Activated T-cell treated with anti-CD3 and anti-CD28 coated beads, Interleukin-2, amount 50 U/mL, for 4 hours (primary cell): ENCODE measurements at regions not wholly inside any gene's neighbourhood (a gene's known extent, or its start where the extent isn't known, plus 50 kb on each side); places are given as distances from the start of the nearest gene placed in this dataset.

Source experiments
- ATAC-seq, 2 donors: fragments of 200-7000 bp; cut with Tn5 transposase; one replicate each; pipeline ENCODE4 v1.10.0; 2021
- DNase-seq: peaks from one replicate; pipeline ENCODE4 v3.0.0-alpha.2; 2020
- H3K27me3 Mint-ChIP-seq: one replicate; pipeline ENCODE4 v1.8.0; 2021; ENCODE audit warnings: low read depth, mixed read lengths
- H3K36me3 Mint-ChIP-seq: one replicate; pipeline ENCODE4 v1.8.0; 2022; ENCODE audit warnings: mixed read lengths; ENCODE audit not compliant: insufficient read depth
- H3K4me1 Mint-ChIP-seq: one replicate; pipeline ENCODE4 v1.8.0; 2021; ENCODE audit warnings: low read depth, mixed read lengths
- H3K4me3 Mint-ChIP-seq: one replicate; pipeline ENCODE4 v1.8.0; 2021; ENCODE audit warnings: mild to moderate bottlenecking, moderate library complexity, mixed read lengths
- H3K9me3 Mint-ChIP-seq: one replicate; pipeline ENCODE4 v1.8.0; 2021; ENCODE audit warnings: mixed read lengths

DNA sequence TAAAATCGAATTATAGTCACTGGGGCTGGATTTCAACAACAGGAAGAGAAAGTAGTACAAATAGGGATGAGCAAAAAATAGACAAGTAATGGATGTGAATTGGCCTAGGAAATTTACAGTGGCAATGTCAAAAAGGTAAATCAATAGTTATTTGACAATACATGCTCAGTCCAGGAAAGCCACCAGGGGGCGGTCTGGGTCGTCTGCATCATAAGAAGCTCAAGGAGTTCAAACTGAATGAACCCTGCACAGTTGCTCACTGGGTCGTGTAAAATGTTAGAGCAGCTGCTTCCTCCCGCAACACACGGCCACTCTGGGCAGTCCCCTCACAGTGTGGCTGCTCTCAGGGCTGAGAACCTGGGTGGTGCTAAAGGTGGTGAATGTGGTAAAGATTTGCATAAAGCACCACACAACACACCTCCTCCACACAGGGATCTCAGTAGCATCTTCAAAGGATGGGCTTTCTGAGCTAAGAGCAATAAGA lies 85.9 kb downstream of the ZNF280B start:
- peak; percentile 46 for DNase-seq
- Mint-ChIP-seq H3K36me3 (no peaks in the 10 kb centered on the region), H3K4me3 (no peak overlapping the region), H3K4me1 (peaks cover 3% of the 10 kb centered on the region), H3K9me3 (no peaks in the 10 kb centered on the region), H3K27me3 (peaks cover 19% of the 10 kb centered on the region)
- ATAC-seq, result peak; percentile 74 to 84

DNA sequence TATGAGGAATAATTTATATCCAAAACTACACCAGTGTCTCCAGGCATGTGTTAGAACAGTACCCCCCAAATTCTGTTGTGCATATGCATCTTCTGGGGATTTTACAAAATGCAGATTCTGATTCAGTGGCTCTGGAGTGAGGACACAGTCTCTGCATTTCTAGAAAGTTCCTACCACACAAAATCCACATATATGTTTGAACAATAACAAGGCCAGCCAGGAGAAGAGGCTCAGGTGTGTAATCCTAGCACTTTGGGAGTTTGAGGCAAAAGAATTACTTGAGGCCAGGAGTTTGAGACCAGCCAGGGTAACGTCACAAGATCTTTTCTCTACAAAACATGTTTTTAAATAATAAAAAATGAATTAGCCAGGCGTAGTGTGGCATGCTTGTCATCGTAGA lies 84.9 kb downstream of the ZNF280B start:
- Mint-ChIP-seq H3K9me3 (no peaks in the 10 kb centered on the region), H3K27me3 (peaks cover 23% of the 10 kb centered on the region), H3K36me3 (no peaks in the 10 kb centered on the region), H3K4me1 (peaks cover 3% of the 10 kb centered on the region), H3K4me3 (no peak overlapping the region)
- DNase-seq, result no peak
- no peak for ATAC-seq

GRCh38 chr22:22424210-22424800 lies 84.2 kb downstream of the ZNF280B start:
- DNase-seq, result no peak
- no peak overlapping the region for H3K4me3 Mint-ChIP-seq
- H3K9me3 Mint-ChIP-seq, result no peaks in the 10 kb centered on the region
- ATAC-seq, result no peak
- peaks cover 17% of the 10 kb centered on the region for H3K27me3 Mint-ChIP-seq
- H3K36me3 Mint-ChIP-seq, result no peaks in the 10 kb centered on the region
- H3K4me1 Mint-ChIP-seq, result peaks cover 3% of the 10 kb centered on the region

GRCh38 chr22:22424956-22425355 lies 83.6 kb downstream of the ZNF280B start:
- no peaks in the 10 kb centered on the region for H3K9me3 Mint-ChIP-seq
- no peaks in the 10 kb centered on the region for H3K36me3 Mint-ChIP-seq
- ATAC-seq (no peak), DNase-seq (no peak)
- H3K4me1 Mint-ChIP-seq, result peaks cover 3% of the 10 kb centered on the region
- no peak overlapping the region for H3K4me3 Mint-ChIP-seq
- H3K27me3 Mint-ChIP-seq, result peaks cover 15% of the 10 kb centered on the region

- Mint-ChIP-seq H3K27me3 (peaks cover 12% of the 10 kb centered on the region), H3K4me1 (peaks cover 3% of the 10 kb centered on the region), H3K36me3 (no peaks in the 10 kb centered on the region), H3K9me3 (no peaks in the 10 kb centered on the region), H3K4me3 (no peak overlapping the region)
- ATAC-seq (no peak), DNase-seq (no peak)
Measured at GRCh38 chr22:22425356-22425755, 83.2 kb downstream of the ZNF280B start.

GRCh38 chr22:22425783-22426624 lies 82.5 kb downstream of the ZNF280B start:
- Mint-ChIP-seq H3K4me3 (no peak overlapping the region), H3K36me3 (no peaks in the 10 kb centered on the region), H3K9me3 (no peaks in the 10 kb centered on the region), H3K4me1 (peaks cover 3% of the 10 kb centered on the region), H3K27me3 (peaks cover 12% of the 10 kb centered on the region)
- ATAC-seq (no peak), DNase-seq (no peak)

DNA sequence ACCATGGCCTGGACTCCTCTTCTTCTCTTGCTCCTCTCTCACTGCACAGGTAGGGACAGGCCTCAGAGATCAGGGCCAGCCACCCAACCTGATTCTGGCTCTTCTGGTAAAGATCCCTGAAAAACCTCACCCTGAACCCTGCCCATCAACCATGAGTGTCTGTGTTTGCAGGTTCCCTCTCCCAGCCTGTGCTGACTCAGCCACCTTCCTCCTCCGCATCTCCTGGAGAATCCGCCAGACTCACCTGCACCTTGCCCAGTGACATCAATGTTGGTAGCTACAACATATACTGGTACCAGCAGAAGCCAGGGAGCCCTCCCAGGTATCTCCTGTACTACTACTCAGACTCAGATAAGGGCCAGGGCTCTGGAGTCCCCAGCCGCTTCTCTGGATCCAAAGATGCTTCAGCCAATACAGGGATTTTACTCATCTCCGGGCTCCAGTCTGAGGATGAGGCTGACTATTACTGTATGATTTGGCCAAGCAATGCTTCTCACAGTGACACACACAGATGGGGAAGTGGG lies 80.9 kb downstream of the ZNF280B start:
- Mint-ChIP-seq H3K4me1 (peaks cover 1% of the 10 kb centered on the region), H3K9me3 (no peaks in the 10 kb centered on the region), H3K4me3 (no peak overlapping the region), H3K27me3 (peaks cover 12% of the 10 kb centered on the region), H3K36me3 (no peaks in the 10 kb centered on the region)
- DNase-seq (no peak), ATAC-seq (no peak)

DNA sequence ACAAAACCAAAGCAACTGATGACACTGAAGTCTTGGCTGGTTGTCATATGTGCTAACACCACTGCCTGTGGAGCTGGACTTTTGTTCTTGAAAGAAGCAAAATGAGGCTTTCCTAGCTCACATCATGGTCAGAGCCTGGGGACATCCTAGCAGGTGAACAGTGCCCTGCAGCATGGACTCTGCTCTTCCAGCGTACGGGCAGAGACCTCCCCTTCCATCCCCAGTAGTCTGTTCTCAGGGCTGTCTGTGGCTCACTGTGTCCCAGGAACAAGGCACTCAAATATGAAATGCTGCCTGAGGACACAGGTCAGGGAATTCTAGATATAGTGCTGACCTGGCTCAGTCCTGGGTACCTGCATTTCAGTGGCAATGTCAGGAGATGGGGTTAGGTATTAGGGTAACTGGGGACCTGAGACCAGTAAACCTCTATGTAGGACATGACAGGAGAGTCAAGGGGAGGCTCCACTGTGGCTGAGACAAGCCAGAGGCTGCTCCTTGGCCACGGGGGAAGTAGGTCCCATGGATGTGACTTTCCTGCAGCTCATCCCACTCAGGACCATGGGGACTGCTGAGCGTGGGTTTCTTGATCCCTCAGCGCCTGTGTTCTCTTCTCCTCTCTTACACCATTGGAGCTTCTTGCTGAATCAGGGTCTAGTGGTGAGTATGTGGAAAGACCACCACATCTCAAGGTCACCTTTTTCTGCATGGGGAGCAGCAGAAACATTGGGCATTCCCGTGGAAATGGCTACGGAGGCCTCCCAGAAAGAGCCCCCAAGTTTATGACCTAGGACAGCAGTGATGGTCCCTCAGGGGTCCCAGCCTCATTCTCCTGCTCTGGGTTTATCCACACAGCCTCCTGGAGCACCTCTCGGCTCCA lies 80.1 kb downstream of the ZNF280B start:
- no peaks in the 10 kb centered on the region for H3K36me3 Mint-ChIP-seq
- no peaks in the 10 kb centered on the region for H3K9me3 Mint-ChIP-seq
- no peak for DNase-seq
- no peak for ATAC-seq
- no peak overlapping the region for H3K4me3 Mint-ChIP-seq
- H3K27me3 Mint-ChIP-seq, result peaks cover 12% of the 10 kb centered on the region
- peaks cover 1% of the 10 kb centered on the region for H3K4me1 Mint-ChIP-seq

- H3K9me3 Mint-ChIP-seq, result no peaks in the 10 kb centered on the region
- no peaks in the 10 kb centered on the region for H3K36me3 Mint-ChIP-seq
- peaks cover 1% of the 10 kb centered on the region for H3K4me1 Mint-ChIP-seq
- DNase-seq (no peak), ATAC-seq (no peak)
- H3K4me3 Mint-ChIP-seq, result no peak overlapping the region
- H3K27me3 Mint-ChIP-seq, result peaks cover 11% of the 10 kb centered on the region
Measured at GRCh38 chr22:22429369-22430108, 79.0 kb downstream of the ZNF280B start.

DNA sequence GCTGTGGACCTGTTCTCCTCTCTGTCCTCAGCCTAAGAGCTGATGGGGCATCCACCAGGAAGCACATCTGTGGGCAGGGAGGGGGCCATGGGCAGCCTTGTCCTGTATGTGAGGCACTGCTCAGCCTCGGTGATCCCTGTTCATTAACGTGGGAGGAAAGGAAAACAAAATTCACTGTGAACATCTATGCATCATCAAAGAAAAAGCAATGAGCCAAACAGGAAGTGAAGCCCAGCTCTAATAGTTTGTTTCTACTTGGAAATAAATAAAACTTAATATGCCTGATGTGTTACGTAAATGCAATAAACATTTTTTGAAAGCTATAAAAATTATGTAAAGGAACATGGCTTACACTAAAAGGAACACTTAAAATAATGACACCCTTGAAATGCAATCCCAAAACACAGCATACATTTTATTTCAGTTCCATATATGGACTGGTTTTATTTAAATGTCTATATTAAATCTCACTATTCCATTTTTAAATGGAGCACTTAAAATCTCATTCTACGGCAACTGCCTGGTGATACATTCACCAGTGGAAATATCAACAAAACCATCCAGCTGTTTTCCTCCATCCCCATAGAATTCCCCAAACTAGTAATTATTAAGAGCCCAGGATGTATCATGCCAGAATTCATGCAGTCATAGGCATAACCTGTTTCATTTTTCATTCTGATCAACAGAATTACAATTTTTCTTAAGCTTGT lies 78.3 kb downstream of the ZNF280B start:
- Mint-ChIP-seq H3K27me3 (peaks cover 8% of the 10 kb centered on the region), H3K36me3 (no peaks in the 10 kb centered on the region), H3K4me3 (no peak overlapping the region), H3K4me1 (no peaks in the 10 kb centered on the region), H3K9me3 (no peaks in the 10 kb centered on the region)
- ATAC-seq (no peak), DNase-seq (no peak)

DNA sequence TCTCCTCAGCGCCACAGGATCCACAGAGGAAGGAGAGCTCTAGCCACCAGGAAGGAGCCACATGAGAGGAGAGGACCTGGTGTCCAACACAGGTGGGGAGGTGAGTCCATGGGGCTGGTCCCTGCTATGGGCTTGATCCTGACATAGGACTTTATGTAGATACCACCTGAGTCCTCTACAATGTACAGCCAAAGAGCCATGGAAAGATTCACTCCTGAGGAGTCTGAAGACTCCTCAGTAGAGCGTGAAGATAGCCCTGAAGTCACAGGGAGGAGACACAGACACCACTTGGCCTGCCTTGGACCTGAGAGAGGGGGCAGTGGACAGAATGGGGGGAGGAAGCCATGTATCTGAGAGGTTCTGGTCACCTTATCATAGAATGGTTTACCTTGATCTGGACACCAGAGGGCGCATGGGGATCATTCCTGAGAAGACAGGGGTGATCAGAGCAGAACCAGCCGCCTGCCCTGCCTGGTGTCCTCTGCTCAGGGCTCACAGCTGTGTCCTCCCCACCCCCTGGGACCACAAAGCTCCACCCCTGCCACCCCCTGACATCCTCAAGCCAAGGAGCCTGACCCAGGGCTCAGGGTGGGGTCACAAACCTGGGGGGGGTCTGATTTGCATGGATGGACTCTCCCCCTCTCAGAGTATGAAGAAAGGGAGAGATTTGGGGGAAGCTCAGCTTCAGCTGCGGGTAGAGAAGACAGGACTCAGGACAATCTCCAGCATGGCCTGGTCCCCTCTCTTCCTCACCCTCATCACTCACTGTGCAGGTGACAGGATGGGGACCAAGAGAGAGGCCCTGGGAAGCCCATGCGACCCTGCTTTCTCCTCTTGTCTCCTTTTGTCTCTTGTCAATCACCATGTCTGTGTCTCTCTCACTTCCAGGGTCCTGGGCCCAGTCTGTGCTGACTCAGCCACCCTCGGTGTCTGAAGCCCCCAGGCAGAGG lies 77.0 kb downstream of the ZNF280B start:
- no peaks in the 10 kb centered on the region for H3K4me1 Mint-ChIP-seq
- ATAC-seq (peak; percentile 83 to 86), DNase-seq (peak; percentile 41)
- H3K4me3 Mint-ChIP-seq, result no peak overlapping the region
- H3K36me3 Mint-ChIP-seq, result no peaks in the 10 kb centered on the region
- H3K27me3 Mint-ChIP-seq, result peaks cover 11% of the 10 kb centered on the region
- no peaks in the 10 kb centered on the region for H3K9me3 Mint-ChIP-seq

GRCh38 chr22:22432479-22432878 lies 76.1 kb downstream of the ZNF280B start:
- DNase-seq (no peak), ATAC-seq (no peak)
- H3K36me3 Mint-ChIP-seq, result no peaks in the 10 kb centered on the region
- no peak overlapping the region for H3K4me3 Mint-ChIP-seq
- H3K9me3 Mint-ChIP-seq, result no peaks in the 10 kb centered on the region
- no peaks in the 10 kb centered on the region for H3K4me1 Mint-ChIP-seq
- peaks cover 20% of the 10 kb centered on the region for H3K27me3 Mint-ChIP-seq
